CD4-positive, alpha-beta T cell (primary cell): ENCODE measurements at regions not wholly inside any gene's neighbourhood (a gene's known extent, or its start where the extent isn't known, plus 50 kb on each side); places are given as distances from the start of the nearest gene placed in this dataset.

ENCODE experiments used
- ATAC-seq: fragments of 200-7000 bp; cut with Tn5 transposase; one replicate; pipeline ENCODE4 v1.10.0; 2022; ENCODE audit warnings: mild to moderate bottlenecking; ENCODE audit not compliant: poor library complexity
- CTCF ChIA-PET: fragments of 350-600 bp; sonication (Branson Sonifier 250); formaldehyde crosslinking; loops from one replicate; lab custom pipeline; 2021; ENCODE audit warnings: antibody characterized with exemption, inconsistent platforms; lab: Charles Lee
- POLR2A ChIA-PET: fragments of 350-600 bp; sonication (Branson Sonifier 250); formaldehyde crosslinking; loops from one replicate; lab custom pipeline; 2021; ENCODE audit warnings: antibody characterized with exemption, inconsistent platforms; lab: Charles Lee
- DNase-seq, 14 experiments: peaks; one replicate each; pipeline ENCODE4 v3.0.0-alpha.2; 2013 to 2020; ENCODE audit warnings: mixed read lengths in 2 of 14
- H3K27ac ChIP-seq, 2 donors: one replicate each; pipeline versions ENCODE4 v1.5.1 to v1.7.0; 2013; ENCODE audit warnings: low read length in 2 of 2, low read depth in 1 of 2, mild to moderate bottlenecking in 1 of 2
- H3K27me3 ChIP-seq, 2 experiments: 1 replicate in 1 of 2; 2 replicates in 1 of 2; pipeline versions ENCODE4 v1.6.1 to v1.7.0; 2013; ENCODE audit warnings: low read length in 2 of 2, control low read depth in 1 of 2, mild to moderate bottlenecking in 1 of 2, moderate library complexity in 1 of 2; ENCODE audit not compliant: insufficient read depth in 2 of 2, control insufficient read depth in 1 of 2
- H3K36me3 ChIP-seq: one replicate; pipeline ENCODE4 v1.6.1; 2013; ENCODE audit warnings: low read length, control low read depth; ENCODE audit not compliant: insufficient read depth
- H3K4me1 ChIP-seq: one replicate; pipeline ENCODE4 v1.6.1; 2013; ENCODE audit warnings: low read length, control low read depth; ENCODE audit not compliant: insufficient read depth
- H3K4me3 ChIP-seq: one replicate; pipeline ENCODE4 v1.5.1; 2013; ENCODE audit warnings: mild to moderate bottlenecking, low read length, moderate library complexity
- H3K9me3 ChIP-seq, 2 experiments: 1 replicate in 1 of 2; 2 replicates in 1 of 2; pipeline versions ENCODE4 v1.6.1 to v1.7.0; 2013; ENCODE audit warnings: low read length in 2 of 2, mild to moderate bottlenecking in 2 of 2, control low read depth in 1 of 2, moderate library complexity in 1 of 2; ENCODE audit not compliant: control insufficient read depth in 1 of 2, insufficient read depth in 1 of 2
- H3K27ac Mint-ChIP-seq: one replicate; pipeline ENCODE4 v1.8.0; 2020; ENCODE audit warnings: mixed read lengths
- H3K27me3 Mint-ChIP-seq: one replicate; pipeline ENCODE4 v1.8.0; 2021; ENCODE audit warnings: mixed read lengths
- H3K36me3 Mint-ChIP-seq: one replicate; pipeline ENCODE4 v1.8.0; 2021; ENCODE audit warnings: low read depth, mixed read lengths
- H3K4me1 Mint-ChIP-seq: one replicate; pipeline ENCODE4 v1.8.0; 2021; ENCODE audit warnings: low read depth, mixed read lengths
- H3K4me3 Mint-ChIP-seq: one replicate; pipeline ENCODE4 v1.8.0; 2020; ENCODE audit warnings: mild to moderate bottlenecking, mixed read lengths
- H3K9me3 Mint-ChIP-seq: one replicate; pipeline ENCODE4 v1.8.0; 2020; ENCODE audit warnings: mixed read lengths
- CTCF ChIP-seq: fragments of 200-600 bp; IDR thresholded peaks from one replicate; pipeline ENCODE4 v1.8.0; 2022; ENCODE audit warnings: antibody characterized with exemption, mild to moderate bottlenecking
- intact Hi-C, 2 experiments: fragments of 100-400 bp; cut with DNase I in 1 of 2; cut with micrococcal nuclease in 1 of 2; formaldehyde crosslinking; loops; one replicate each; pipeline versions ENCODE4 v1.15.1 to v1.9.0; 2023 to 2025; cut with DNase I, micrococcal nuclease

- CTCF ChIA-PET, result no interaction called here
- Mint-ChIP-seq H3K36me3 (no peaks in the 10 kb centered on the region), H3K9me3 (no peaks in the 10 kb centered on the region), H3K27ac (no peak overlapping the region), H3K4me3 (no peak overlapping the region), H3K4me1 (no peaks in the 10 kb centered on the region), H3K27me3 (no peaks in the 10 kb centered on the region)
- Histone ChIP-seq H3K4me3 (no peak overlapping the region), H3K27ac (no peak overlapping the region), H3K36me3 (no peaks in the 10 kb centered on the region), H3K9me3 (no peaks in the 10 kb centered on the region), H3K4me1 (no peaks in the 10 kb centered on the region), H3K27me3 (no peaks in the 10 kb centered on the region)
- peak in 1 of 14 experiments; percentile 27 for DNase-seq
- ATAC-seq, result no peak
- POLR2A ChIA-PET, result no interaction called here
- intact Hi-C loops, result no loop called here
- no peak for TF ChIP-seq CTCF
Observed at GRCh38 chr11:134515081-134515960, 103.3 kb upstream of the B3GAT1 start.

- no peaks in the 10 kb centered on the region for H3K9me3 ChIP-seq
- intact Hi-C loops, result no loop called here
- Mint-ChIP-seq H3K4me3 (no peak overlapping the region), H3K9me3 (no peaks in the 10 kb centered on the region), H3K27ac (no peak overlapping the region), H3K27me3 (no peaks in the 10 kb centered on the region), H3K4me1 (no peaks in the 10 kb centered on the region), H3K36me3 (no peaks in the 10 kb centered on the region)
- no peak for TF ChIP-seq CTCF
- DNase-seq, result peak in 1 of 14 experiments; percentile 15
- no peak overlapping the region for H3K27ac ChIP-seq
- no peaks in the 10 kb centered on the region for H3K36me3 ChIP-seq
- no peak overlapping the region for H3K4me3 ChIP-seq
- no peaks in the 10 kb centered on the region for H3K4me1 ChIP-seq
- no peaks in the 10 kb centered on the region for H3K27me3 ChIP-seq
- ChIA-PET CTCF (no interaction called here), POLR2A (no interaction called here)
- ATAC-seq, result no peak
Observed at GRCh38 chr11:134514354-134514951, 102.4 kb upstream of the B3GAT1 start.

- peak in 1 of 14 experiments; percentile 14 for DNase-seq
- Mint-ChIP-seq H3K4me3 (no peak overlapping the region), H3K36me3 (no peaks in the 10 kb centered on the region), H3K4me1 (no peaks in the 10 kb centered on the region), H3K9me3 (no peaks in the 10 kb centered on the region), H3K27me3 (no peaks in the 10 kb centered on the region), H3K27ac (no peak overlapping the region)
- no peaks in the 10 kb centered on the region for H3K4me1 ChIP-seq
- ChIA-PET POLR2A (no interaction called here), CTCF (no interaction called here)
- no peaks in the 10 kb centered on the region for H3K27me3 ChIP-seq
- no peak overlapping the region for H3K4me3 ChIP-seq
- no peak for TF ChIP-seq CTCF
- no peak for ATAC-seq
- no peaks in the 10 kb centered on the region for H3K36me3 ChIP-seq
- intact Hi-C loops, result no loop called here
- no peak overlapping the region for H3K27ac ChIP-seq
- H3K9me3 ChIP-seq, result no peaks in the 10 kb centered on the region
Observed at GRCh38 chr11:134513585-134514120, 101.6 kb upstream of the B3GAT1 start.
